Caco-2 (cell line): ENCODE measurements at regions not wholly inside any gene's neighbourhood (a gene's known extent, or its start where the extent isn't known, plus 50 kb on each side); places are given as distances from the start of the nearest gene placed in this dataset.

Experiments used
- BruUV-seq: library from RNA; stranded (reverse); fragments of 400-500 nt; replicated peaks from 2 replicates; lab custom pipeline; 2021; lab: Mats Ljungman, UMichigan
- CTCF ChIA-PET: fragments of 300-600 bp; sonication (Branson Sonifier 250); formaldehyde crosslinking; loops from one replicate; lab custom pipeline; 2022; ENCODE audit warnings: antibody characterized with exemption; lab: Charles Lee
- POLR2A ChIA-PET: fragments of 300-600 bp; sonication (Branson Sonifier 250); formaldehyde crosslinking; loops from one replicate; lab custom pipeline; 2022; ENCODE audit warnings: antibody characterized with exemption; lab: Charles Lee
- DNase-seq, 2 experiments: peaks; one replicate each; pipeline versions ENCODE4 v3.0.0 to v3.0.0-alpha.2; 2020 to 2022
- H3K27me3 ChIP-seq: replicated peaks from 2 replicates; pipeline ENCODE4 v1.6.0; 2011; ENCODE audit warnings: low read length; ENCODE audit not compliant: control insufficient read depth, insufficient read depth
- H3K36me3 ChIP-seq: 2 replicates; pipeline ENCODE4 v1.5.1; 2011; ENCODE audit warnings: low read length; ENCODE audit not compliant: control insufficient read depth, insufficient read depth
- H3K4me1 ChIP-seq: fragments of 250-450 bp; sonication (Bioruptor Pico); 2 replicates; pipeline ENCODE4 v1.5.1; 2020; ENCODE audit warnings: mild to moderate bottlenecking
- H3K4me3 ChIP-seq: 2 replicates; pipeline ENCODE4 v1.5.1; 2011; ENCODE audit warnings: low read depth, mild to moderate bottlenecking, control low read depth, low read length
- H3K9me3 ChIP-seq: fragments of 250-450 bp; sonication (Bioruptor Pico); 2 replicates; pipeline ENCODE4 v1.5.1; 2020; ENCODE audit warnings: mild to moderate bottlenecking, moderate library complexity
- H3K27ac Mint-ChIP-seq: one replicate; pipeline ENCODE4 v1.8.0; 2022; ENCODE audit warnings: mixed read lengths; ENCODE audit not compliant: unreplicated experiment
- H3K27me3 Mint-ChIP-seq: one replicate; pipeline ENCODE4 v1.8.0; 2022; ENCODE audit warnings: mixed read lengths; ENCODE audit not compliant: insufficient read depth, unreplicated experiment
- H3K36me3 Mint-ChIP-seq: one replicate; pipeline ENCODE4 v1.8.0; 2022; ENCODE audit warnings: mild to moderate bottlenecking, mixed read lengths; ENCODE audit not compliant: insufficient read depth, unreplicated experiment
- H3K4me1 Mint-ChIP-seq: one replicate; pipeline ENCODE4 v1.8.0; 2022; ENCODE audit warnings: low read depth, mixed read lengths; ENCODE audit not compliant: unreplicated experiment
- H3K4me3 Mint-ChIP-seq: one replicate; pipeline ENCODE4 v1.8.0; 2022; ENCODE audit warnings: mild to moderate bottlenecking, moderate library complexity, mixed read lengths; ENCODE audit not compliant: unreplicated experiment
- H3K9me3 Mint-ChIP-seq: one replicate; pipeline ENCODE4 v1.8.0; 2022; ENCODE audit warnings: mixed read lengths; ENCODE audit not compliant: unreplicated experiment
- intact Hi-C: fragments of 100-400 bp; cut with micrococcal nuclease; formaldehyde crosslinking; loops from one replicate; pipeline ENCODE4 v1.10.0; 2022; ENCODE audit not compliant: unreplicated experiment
- TF ChIP-seq, protein P1 (sequence below), 2 experiments: fragments of 200-600 bp in 1 of 2; IDR thresholded peaks; 1 replicate in 1 of 2; 2 replicates in 1 of 2; pipeline versions ENCODE4 v1.5.1 to v1.8.0; 2011 to 2022; ENCODE audit warnings: antibody characterized with exemption in 1 of 2, control low read depth in 1 of 2, inconsistent platforms in 1 of 2, low read depth in 1 of 2, low read length in 1 of 2, mild to moderate bottlenecking in 1 of 2, moderate library complexity in 1 of 2; ENCODE audit not compliant: insufficient read depth in 1 of 2, severe bottlenecking in 1 of 2, unreplicated experiment in 1 of 2

DNA sequence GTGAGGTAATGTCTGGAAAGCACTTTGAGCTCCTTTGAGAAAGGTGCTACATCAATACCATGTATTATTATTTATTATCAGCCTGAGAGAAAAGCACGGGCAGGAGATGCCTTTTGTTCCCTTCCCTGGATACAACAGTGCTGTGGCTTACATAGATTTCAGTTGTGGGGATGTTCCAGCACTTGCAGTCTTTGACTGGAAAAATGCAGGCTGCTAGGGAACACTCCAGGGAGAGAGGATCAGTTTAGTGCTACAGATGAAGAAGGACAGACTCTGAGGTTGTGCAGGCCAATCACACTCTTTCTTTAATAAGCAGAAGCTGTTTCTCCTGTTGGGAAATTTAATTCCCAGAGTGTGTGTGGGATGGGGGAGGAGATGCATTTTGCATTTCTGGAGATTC, 94.5 kb upstream of the OBI1 start:
- TF ChIP-seq, protein P1, sequence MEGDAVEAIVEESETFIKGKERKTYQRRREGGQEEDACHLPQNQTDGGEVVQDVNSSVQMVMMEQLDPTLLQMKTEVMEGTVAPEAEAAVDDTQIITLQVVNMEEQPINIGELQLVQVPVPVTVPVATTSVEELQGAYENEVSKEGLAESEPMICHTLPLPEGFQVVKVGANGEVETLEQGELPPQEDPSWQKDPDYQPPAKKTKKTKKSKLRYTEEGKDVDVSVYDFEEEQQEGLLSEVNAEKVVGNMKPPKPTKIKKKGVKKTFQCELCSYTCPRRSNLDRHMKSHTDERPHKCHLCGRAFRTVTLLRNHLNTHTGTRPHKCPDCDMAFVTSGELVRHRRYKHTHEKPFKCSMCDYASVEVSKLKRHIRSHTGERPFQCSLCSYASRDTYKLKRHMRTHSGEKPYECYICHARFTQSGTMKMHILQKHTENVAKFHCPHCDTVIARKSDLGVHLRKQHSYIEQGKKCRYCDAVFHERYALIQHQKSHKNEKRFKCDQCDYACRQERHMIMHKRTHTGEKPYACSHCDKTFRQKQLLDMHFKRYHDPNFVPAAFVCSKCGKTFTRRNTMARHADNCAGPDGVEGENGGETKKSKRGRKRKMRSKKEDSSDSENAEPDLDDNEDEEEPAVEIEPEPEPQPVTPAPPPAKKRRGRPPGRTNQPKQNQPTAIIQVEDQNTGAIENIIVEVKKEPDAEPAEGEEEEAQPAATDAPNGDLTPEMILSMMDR (IDR thresholded peaks at IDR 0.05; ENCODE audit: insufficient read depth in 1 of 2, low read depth in 1 of 2, low read length in 1 of 2, severe bottlenecking in 1 of 2, unreplicated experiment in 1 of 2): no peak
- Mint-ChIP-seq H3K4me3 (no peak overlapping the region), H3K36me3 (no peaks in the 10 kb centered on the region), H3K4me1 (no peaks in the 10 kb centered on the region), H3K27ac (no peak overlapping the region), H3K9me3 (no peaks in the 10 kb centered on the region), H3K27me3 (peaks cover 16% of the 10 kb centered on the region)
- Histone ChIP-seq H3K36me3 (no peaks in the 10 kb centered on the region), H3K9me3 (no peaks in the 10 kb centered on the region), H3K27me3 (peaks cover 1% of the 10 kb centered on the region), H3K4me3 (no peak overlapping the region), H3K4me1 (no peaks in the 10 kb centered on the region)
- no TSS peak for BruUV-seq
- intact Hi-C loops: loop anchor here (10.0 kb wide), 1 partner anchor 619 kb away; no protein-coding TSS in a partner anchor
- CTCF ChIA-PET: no interaction called here
- POLR2A ChIA-PET: no interaction called here
- DNase-seq: no peak

DNA sequence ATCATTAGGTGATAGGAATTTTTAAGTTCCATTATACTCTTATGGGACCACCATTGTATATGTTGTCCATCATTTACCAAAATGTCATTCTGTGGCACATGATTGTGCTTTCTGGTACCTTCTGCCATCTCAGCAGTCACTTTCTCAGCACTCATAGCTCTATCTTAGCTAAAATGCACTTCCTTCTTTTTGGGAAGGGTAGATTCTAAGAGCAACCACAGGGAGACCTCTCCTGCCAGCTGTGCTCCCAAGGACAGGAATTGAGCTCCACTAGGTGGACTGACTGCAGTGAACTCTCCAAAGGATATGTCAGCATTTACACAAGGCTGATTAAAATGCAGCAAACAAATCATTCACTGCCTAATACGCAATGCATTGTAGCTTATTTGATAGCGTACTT, 91.8 kb upstream of the OBI1 start:
- POLR2A ChIA-PET: no interaction called here
- TF ChIP-seq, protein P1 (IDR thresholded peaks at IDR 0.05; ENCODE audit: insufficient read depth in 1 of 2, low read depth in 1 of 2, low read length in 1 of 2, severe bottlenecking in 1 of 2, unreplicated experiment in 1 of 2): no peak
- no peaks in the 10 kb centered on the region for H3K9me3 ChIP-seq
- Mint-ChIP-seq H3K4me3 (no peak overlapping the region), H3K4me1 (no peaks in the 10 kb centered on the region), H3K27me3 (peaks cover 15% of the 10 kb centered on the region), H3K36me3 (no peaks in the 10 kb centered on the region), H3K27ac (no peak overlapping the region), H3K9me3 (no peaks in the 10 kb centered on the region)
- no peaks in the 10 kb centered on the region for H3K36me3 ChIP-seq
- intact Hi-C loops: loop anchor here (10.0 kb wide), 1 partner anchor 616 kb away; no protein-coding TSS in a partner anchor
- DNase-seq: no peak
- H3K27me3 ChIP-seq: peaks cover 1% of the 10 kb centered on the region
- CTCF ChIA-PET: no interaction called here
- no TSS peak for BruUV-seq
- H3K4me1 ChIP-seq: no peaks in the 10 kb centered on the region
- H3K4me3 ChIP-seq: no peak overlapping the region

DNA sequence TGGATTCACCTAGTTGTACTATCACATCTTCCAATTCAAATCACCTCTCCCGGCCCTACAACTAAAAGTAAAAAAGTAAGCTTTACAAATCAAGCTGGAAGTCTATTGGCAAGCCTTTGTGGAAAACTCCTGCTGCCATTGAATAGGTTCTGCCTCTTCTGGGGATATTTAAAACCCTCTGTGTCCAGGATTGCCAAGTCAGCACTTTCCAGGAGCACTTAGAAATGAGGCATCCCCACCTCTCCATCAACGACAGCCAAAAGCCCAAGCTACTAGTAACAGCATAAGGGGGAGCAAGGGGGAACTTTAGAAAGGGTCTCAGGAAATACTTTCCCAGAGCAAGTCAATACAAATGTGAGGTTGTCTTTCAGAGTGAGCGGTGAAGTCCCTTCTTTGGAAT, 85.0 kb upstream of the OBI1 start:
- POLR2A ChIA-PET: no interaction called here
- Histone ChIP-seq H3K27me3 (peaks cover 1% of the 10 kb centered on the region), H3K9me3 (no peaks in the 10 kb centered on the region), H3K36me3 (no peaks in the 10 kb centered on the region), H3K4me3 (no peak overlapping the region), H3K4me1 (no peaks in the 10 kb centered on the region)
- Mint-ChIP-seq H3K36me3 (no peaks in the 10 kb centered on the region), H3K4me3 (no peak overlapping the region), H3K27ac (no peak overlapping the region), H3K9me3 (no peaks in the 10 kb centered on the region), H3K27me3 (peaks cover 5% of the 10 kb centered on the region), H3K4me1 (no peaks in the 10 kb centered on the region)
- DNase-seq: no peak
- intact Hi-C loops: no loop called here
- TF ChIP-seq, protein P1 (IDR thresholded peaks at IDR 0.05; ENCODE audit: insufficient read depth in 1 of 2, low read depth in 1 of 2, low read length in 1 of 2, severe bottlenecking in 1 of 2, unreplicated experiment in 1 of 2): no peak
- BruUV-seq: no TSS peak
- CTCF ChIA-PET: no interaction called here
